ENCODE measurements at regions not wholly inside any gene's neighbourhood (a gene's known extent, or its start where the extent isn't known, plus 50 kb on each side); places are given as distances from the start of the nearest gene placed in this dataset.

- TF ChIP-seq POLR2AphosphoS5 (IDR thresholded peaks at IDR 0.05) (no peak), CTCF (IDR thresholded peaks at IDR 0.05) (no peak), POLR2A (IDR thresholded peaks at IDR 0.05) (no peak), EP300 (IDR thresholded peaks at IDR 0.05) (no peak)
Observed at GRCh38 chr4:123631786-123632692, 235.4 kb downstream of the SPRY1 start.

All from suprapubic skin (tissue), 4 donors.